Lower leg skin (tissue), 4 donors: ENCODE measurements at regions not wholly inside any gene's neighbourhood (a gene's known extent, or its start where the extent isn't known, plus 50 kb on each side); places are given as distances from the start of the nearest gene placed in this dataset.

Source experiments
- DNase-seq, 2 donors: peaks; one replicate each; pipeline ENCODE4 v3.0.0-alpha.2; 2019; ENCODE audit warnings: low spot score in 2 of 2
- H3K4me3 ChIP-seq: fragments of 200-600 bp; sonication (generic); 2 replicates; pipeline ENCODE4 v1.5.1; 2017; ENCODE audit warnings: mild to moderate bottlenecking, low read depth; ENCODE audit not compliant: poor library complexity, severe bottlenecking
- POLR2A ChIP-seq, 2 donors: fragments of 450-650 bp; IDR thresholded peaks; one replicate each; pipeline ENCODE4 v1.6.1; 2016 to 2017; ENCODE audit warnings: antibody characterized with exemption in 2 of 2, mild to moderate bottlenecking in 1 of 2, moderate library complexity in 1 of 2
- WGBS, 2 donors: methylation state at CpG; one replicate each; pipeline ENCODE4 v1.1.5; 2018; 5-methylcytosine and 5-hydroxymethylcytosine counted together
- intact Hi-C: fragments of 100-400 bp; cut with DNase I; formaldehyde crosslinking; loops from one replicate; pipeline ENCODE4 v1.15.0; 2023; ENCODE audit warnings: low total_unique reads
- TF ChIP-seq, protein P1 (sequence below), 3 donors: fragments of 450-650 bp; IDR thresholded peaks; one replicate each; pipeline ENCODE4 v1.5.1; 2016; ENCODE audit warnings: antibody characterized with exemption in 3 of 3, mild to moderate bottlenecking in 3 of 3, moderate library complexity in 2 of 3

DNA sequence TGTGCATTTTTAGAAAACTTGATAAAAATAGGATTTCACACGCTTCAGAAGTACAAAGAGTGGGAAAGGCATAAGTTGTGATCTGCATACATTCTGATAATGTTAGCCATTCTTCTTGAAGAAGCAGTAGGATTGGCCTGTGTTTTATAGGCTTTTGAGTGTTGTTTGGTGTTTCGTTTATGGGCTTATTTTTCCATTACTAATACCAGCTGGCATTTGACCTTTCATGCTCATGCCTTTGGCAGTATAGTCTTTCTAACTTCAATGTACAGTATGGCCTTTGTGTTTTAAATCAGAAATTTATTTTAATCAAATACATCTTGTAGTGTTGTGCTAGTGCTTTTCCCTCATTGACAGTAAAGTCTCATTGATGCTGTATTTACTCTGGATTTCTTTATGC lies 51.5 kb upstream of the SLC4A4 start:
- no peak for TF ChIP-seq POLR2A (IDR thresholded peaks at IDR 0.05)
- TF ChIP-seq, protein P1, sequence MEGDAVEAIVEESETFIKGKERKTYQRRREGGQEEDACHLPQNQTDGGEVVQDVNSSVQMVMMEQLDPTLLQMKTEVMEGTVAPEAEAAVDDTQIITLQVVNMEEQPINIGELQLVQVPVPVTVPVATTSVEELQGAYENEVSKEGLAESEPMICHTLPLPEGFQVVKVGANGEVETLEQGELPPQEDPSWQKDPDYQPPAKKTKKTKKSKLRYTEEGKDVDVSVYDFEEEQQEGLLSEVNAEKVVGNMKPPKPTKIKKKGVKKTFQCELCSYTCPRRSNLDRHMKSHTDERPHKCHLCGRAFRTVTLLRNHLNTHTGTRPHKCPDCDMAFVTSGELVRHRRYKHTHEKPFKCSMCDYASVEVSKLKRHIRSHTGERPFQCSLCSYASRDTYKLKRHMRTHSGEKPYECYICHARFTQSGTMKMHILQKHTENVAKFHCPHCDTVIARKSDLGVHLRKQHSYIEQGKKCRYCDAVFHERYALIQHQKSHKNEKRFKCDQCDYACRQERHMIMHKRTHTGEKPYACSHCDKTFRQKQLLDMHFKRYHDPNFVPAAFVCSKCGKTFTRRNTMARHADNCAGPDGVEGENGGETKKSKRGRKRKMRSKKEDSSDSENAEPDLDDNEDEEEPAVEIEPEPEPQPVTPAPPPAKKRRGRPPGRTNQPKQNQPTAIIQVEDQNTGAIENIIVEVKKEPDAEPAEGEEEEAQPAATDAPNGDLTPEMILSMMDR (IDR thresholded peaks at IDR 0.05), result no peak
- no peak for DNase-seq
- H3K4me3 ChIP-seq, result no peak overlapping the region
- intact Hi-C loops, result no loop called here
- WGBS, 2 donors, result 60 to 68% methylated on average over 2 of the region's 2 CpGs

DNA sequence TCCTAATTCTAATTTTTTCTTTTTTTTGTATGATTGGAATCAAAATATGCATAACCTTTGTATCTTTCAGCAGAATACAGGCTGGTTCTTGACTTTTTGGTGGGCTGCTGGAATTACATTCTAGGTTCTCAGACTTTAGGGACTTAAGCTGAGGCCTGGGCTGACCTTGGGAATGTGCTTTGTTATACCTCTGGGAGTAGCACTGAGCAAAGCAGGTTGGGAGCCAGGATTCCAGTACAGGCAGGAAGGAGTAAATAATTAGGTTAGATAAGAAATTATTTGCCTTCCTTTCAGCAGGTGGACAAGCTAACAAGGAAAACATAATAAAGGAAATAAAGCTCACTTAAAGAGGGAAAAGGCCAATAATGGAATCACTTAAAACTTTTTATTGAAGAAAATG lies 49.9 kb upstream of the SLC4A4 start:
- DNase-seq, result no peak
- intact Hi-C loops, result no loop called here

More for the DNA sequence above, 49.9 kb upstream of the SLC4A4 start:
- H3K4me3 ChIP-seq, result no peak overlapping the region
- TF ChIP-seq, protein P1 (IDR thresholded peaks at IDR 0.05), result no peak
- TF ChIP-seq POLR2A (IDR thresholded peaks at IDR 0.05), result no peak
